Ishikawa (cell line): ENCODE measurements at regions not wholly inside any gene's neighbourhood (a gene's known extent, or its start where the extent isn't known, plus 50 kb on each side); places are given as distances from the start of the nearest gene placed in this dataset.

Source experiments
- CEBPB ChIP-seq: IDR thresholded peaks from 2 replicates; pipeline ENCODE4 v1.6.1; 2012
- CREB1 ChIP-seq: IDR thresholded peaks from 2 replicates; pipeline ENCODE4 v1.6.1; 2012; ENCODE audit warnings: low read depth
- EGR1 ChIP-seq: IDR thresholded peaks from 2 replicates; pipeline ENCODE4 v1.6.1; 2012
- EP300 ChIP-seq: IDR thresholded peaks from 2 replicates; pipeline ENCODE4 v1.6.1; 2012; ENCODE audit warnings: borderline replicate concordance
- FOXM1 ChIP-seq: IDR thresholded peaks from 2 replicates; pipeline ENCODE4 v1.6.1; 2012; ENCODE audit warnings: low read depth, borderline replicate concordance
- MAX ChIP-seq: IDR thresholded peaks from 2 replicates; pipeline ENCODE4 v1.6.1; 2012
- NFIC ChIP-seq: IDR thresholded peaks from 2 replicates; pipeline ENCODE4 v1.6.1; 2012
- RAD21 ChIP-seq: IDR thresholded peaks from 2 replicates; pipeline ENCODE4 v1.6.1; 2012; ENCODE audit warnings: low read depth
- TAF1 ChIP-seq: IDR thresholded peaks from 2 replicates; pipeline ENCODE4 v1.6.1; 2012; ENCODE audit warnings: low read depth, mild to moderate bottlenecking
- TCF12 ChIP-seq: IDR thresholded peaks from 2 replicates; pipeline ENCODE4 v1.6.1; 2012; ENCODE audit warnings: low read depth
- TEAD4 ChIP-seq: IDR thresholded peaks from 2 replicates; pipeline ENCODE4 v1.6.1; 2012
- YY1 ChIP-seq: IDR thresholded peaks from 2 replicates; pipeline ENCODE4 v1.6.1; 2012; ENCODE audit warnings: low read depth
- ZBTB7A ChIP-seq: IDR thresholded peaks from 2 replicates; pipeline ENCODE4 v1.6.1; 2012; ENCODE audit warnings: low read depth
- TF ChIP-seq, protein P1 (sequence below): IDR thresholded peaks from 2 replicates; pipeline ENCODE4 v1.6.1; 2012; ENCODE audit warnings: low read depth, mild to moderate bottlenecking
- TF ChIP-seq, protein P2 (sequence below): IDR thresholded peaks from 2 replicates; pipeline ENCODE4 v1.6.1; 2012

- TF ChIP-seq ZBTB7A (no peak), RAD21 (no peak)
- TF ChIP-seq, protein P1, sequence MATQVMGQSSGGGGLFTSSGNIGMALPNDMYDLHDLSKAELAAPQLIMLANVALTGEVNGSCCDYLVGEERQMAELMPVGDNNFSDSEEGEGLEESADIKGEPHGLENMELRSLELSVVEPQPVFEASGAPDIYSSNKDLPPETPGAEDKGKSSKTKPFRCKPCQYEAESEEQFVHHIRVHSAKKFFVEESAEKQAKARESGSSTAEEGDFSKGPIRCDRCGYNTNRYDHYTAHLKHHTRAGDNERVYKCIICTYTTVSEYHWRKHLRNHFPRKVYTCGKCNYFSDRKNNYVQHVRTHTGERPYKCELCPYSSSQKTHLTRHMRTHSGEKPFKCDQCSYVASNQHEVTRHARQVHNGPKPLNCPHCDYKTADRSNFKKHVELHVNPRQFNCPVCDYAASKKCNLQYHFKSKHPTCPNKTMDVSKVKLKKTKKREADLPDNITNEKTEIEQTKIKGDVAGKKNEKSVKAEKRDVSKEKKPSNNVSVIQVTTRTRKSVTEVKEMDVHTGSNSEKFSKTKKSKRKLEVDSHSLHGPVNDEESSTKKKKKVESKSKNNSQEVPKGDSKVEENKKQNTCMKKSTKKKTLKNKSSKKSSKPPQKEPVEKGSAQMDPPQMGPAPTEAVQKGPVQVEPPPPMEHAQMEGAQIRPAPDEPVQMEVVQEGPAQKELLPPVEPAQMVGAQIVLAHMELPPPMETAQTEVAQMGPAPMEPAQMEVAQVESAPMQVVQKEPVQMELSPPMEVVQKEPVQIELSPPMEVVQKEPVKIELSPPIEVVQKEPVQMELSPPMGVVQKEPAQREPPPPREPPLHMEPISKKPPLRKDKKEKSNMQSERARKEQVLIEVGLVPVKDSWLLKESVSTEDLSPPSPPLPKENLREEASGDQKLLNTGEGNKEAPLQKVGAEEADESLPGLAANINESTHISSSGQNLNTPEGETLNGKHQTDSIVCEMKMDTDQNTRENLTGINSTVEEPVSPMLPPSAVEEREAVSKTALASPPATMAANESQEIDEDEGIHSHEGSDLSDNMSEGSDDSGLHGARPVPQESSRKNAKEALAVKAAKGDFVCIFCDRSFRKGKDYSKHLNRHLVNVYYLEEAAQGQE, result no peak
These were observed 80.4 kb downstream of the PITPNM2 start for GRCh38 chr12:123070267-123071081.

GRCh38 chr12:123069436-123070266, 81.2 kb downstream of the PITPNM2 start:
- TF ChIP-seq, protein P1, result no peak
- no peak for TF ChIP-seq MAX
- TF ChIP-seq FOXM1, result no peak
- TF ChIP-seq, protein P2, sequence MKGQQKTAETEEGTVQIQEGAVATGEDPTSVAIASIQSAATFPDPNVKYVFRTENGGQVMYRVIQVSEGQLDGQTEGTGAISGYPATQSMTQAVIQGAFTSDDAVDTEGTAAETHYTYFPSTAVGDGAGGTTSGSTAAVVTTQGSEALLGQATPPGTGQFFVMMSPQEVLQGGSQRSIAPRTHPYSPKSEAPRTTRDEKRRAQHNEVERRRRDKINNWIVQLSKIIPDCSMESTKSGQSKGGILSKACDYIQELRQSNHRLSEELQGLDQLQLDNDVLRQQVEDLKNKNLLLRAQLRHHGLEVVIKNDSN, result no peak
- no peak for TF ChIP-seq NFIC
- no peak for TF ChIP-seq ZBTB7A
- TF ChIP-seq TEAD4, result no peak
- TF ChIP-seq CEBPB, result no peak
- no peak for TF ChIP-seq CREB1
- TF ChIP-seq TCF12, result no peak
- no peak for TF ChIP-seq YY1

DNA sequence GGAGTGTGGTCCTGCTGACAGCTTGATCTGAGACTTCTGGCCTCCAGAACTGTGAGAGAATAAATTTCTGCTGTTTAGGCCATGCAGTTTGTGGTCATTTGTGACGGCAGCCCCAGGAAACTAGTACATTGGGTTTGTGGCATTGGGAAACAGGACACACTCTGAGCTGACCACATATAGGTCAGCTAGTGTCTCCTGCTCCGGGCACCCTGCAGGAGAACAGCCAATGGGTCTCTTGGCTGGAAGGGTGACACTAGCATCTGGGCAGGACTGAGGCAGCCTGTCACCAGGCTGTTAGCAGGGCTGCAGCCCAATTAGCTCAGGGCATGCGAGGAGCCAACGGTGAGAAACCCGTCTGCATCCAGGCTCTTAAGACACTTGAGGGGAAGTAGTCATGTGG, 83.2 kb downstream of the PITPNM2 start:
- TF ChIP-seq EP300, result no peak
- no peak for TF ChIP-seq TCF12
- TF ChIP-seq CEBPB, result no peak
- TF ChIP-seq FOXM1, result no peak
- TF ChIP-seq NFIC, result no peak

- TF ChIP-seq CREB1, result no peak
- TF ChIP-seq, protein P2, result no peak
- no peak for TF ChIP-seq NFIC
- TF ChIP-seq TAF1, result no peak
- TF ChIP-seq MAX, result no peak
- no peak for TF ChIP-seq ZBTB7A
- TF ChIP-seq YY1, result no peak
- TF ChIP-seq CEBPB, result no peak
- no peak for TF ChIP-seq TEAD4
- TF ChIP-seq TCF12, result no peak
- TF ChIP-seq EGR1, result no peak
- TF ChIP-seq RAD21, result no peak
- no peak for TF ChIP-seq EP300
- TF ChIP-seq, protein P1, result no peak
- TF ChIP-seq FOXM1, result no peak
These were observed 84.5 kb downstream of the PITPNM2 start for GRCh38 chr12:123066384-123066710.
